ENCODE measurements at regions not wholly inside any gene's neighbourhood (a gene's known extent, or its start where the extent isn't known, plus 50 kb on each side); places are given as distances from the start of the nearest gene placed in this dataset.

DNA sequence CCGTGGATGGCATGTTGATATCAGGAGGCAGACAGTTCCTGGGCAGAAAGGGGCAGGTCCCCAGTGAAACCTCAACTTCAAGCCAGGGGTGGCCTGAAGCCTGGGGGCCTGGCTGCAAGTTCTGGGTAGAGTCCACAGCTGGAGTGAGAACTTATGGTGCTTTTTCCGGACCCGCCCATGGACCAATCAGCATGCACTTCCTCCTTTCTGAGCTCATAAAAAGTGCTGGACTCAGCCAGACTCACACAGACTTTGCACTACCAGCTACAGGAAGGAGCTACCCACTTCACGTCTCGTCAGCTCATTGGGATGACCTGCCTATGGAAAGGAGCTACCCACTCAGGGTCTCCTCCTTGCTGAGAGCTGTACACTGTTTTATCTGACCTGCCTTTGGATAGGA lies 183.1 kb upstream of the MC4R start:
- TF ChIP-seq, protein P1, sequence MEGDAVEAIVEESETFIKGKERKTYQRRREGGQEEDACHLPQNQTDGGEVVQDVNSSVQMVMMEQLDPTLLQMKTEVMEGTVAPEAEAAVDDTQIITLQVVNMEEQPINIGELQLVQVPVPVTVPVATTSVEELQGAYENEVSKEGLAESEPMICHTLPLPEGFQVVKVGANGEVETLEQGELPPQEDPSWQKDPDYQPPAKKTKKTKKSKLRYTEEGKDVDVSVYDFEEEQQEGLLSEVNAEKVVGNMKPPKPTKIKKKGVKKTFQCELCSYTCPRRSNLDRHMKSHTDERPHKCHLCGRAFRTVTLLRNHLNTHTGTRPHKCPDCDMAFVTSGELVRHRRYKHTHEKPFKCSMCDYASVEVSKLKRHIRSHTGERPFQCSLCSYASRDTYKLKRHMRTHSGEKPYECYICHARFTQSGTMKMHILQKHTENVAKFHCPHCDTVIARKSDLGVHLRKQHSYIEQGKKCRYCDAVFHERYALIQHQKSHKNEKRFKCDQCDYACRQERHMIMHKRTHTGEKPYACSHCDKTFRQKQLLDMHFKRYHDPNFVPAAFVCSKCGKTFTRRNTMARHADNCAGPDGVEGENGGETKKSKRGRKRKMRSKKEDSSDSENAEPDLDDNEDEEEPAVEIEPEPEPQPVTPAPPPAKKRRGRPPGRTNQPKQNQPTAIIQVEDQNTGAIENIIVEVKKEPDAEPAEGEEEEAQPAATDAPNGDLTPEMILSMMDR (IDR thresholded peaks at IDR 0.05), result no peak
- TF ChIP-seq POLR2AphosphoS5 (IDR thresholded peaks at IDR 0.05; ENCODE audit: low read depth, low read length) (no peak), TCF7L2 (IDR thresholded peaks at IDR 0.05; ENCODE audit: low read depth, low read length) (no peak)
